Mesendoderm (in vitro differentiated cells): ENCODE measurements at regions not wholly inside any gene's neighbourhood (a gene's known extent, or its start where the extent isn't known, plus 50 kb on each side); places are given as distances from the start of the nearest gene placed in this dataset.

Experiments used
- DNase-seq: peaks from one replicate; pipeline ENCODE4 v3.0.0; 2013
- H2AK5ac ChIP-seq: 2 replicates; pipeline ENCODE4 v1.6.1; 2013; ENCODE audit warnings: low read length, inconsistent platforms
- H2BK120ac ChIP-seq: 2 replicates; pipeline ENCODE4 v1.6.1; 2013; ENCODE audit warnings: low read depth, mild to moderate bottlenecking, low read length, moderate library complexity, mixed read lengths
- H2BK15ac ChIP-seq: replicated peaks from 2 replicates; pipeline ENCODE4 v1.6.1; 2013; ENCODE audit warnings: low read depth, mild to moderate bottlenecking, moderate library complexity
- H2BK5ac ChIP-seq: 2 replicates; pipeline ENCODE4 v1.6.1; 2013; ENCODE audit warnings: low read length, inconsistent platforms
- H3K18ac ChIP-seq: 2 replicates; pipeline ENCODE4 v1.6.1; 2013; ENCODE audit warnings: mild to moderate bottlenecking, low read length, mixed read lengths
- H3K23ac ChIP-seq: one replicate; pipeline ENCODE4 v1.6.1; 2013; ENCODE audit warnings: low read length
- H3K27ac ChIP-seq: 2 replicates; pipeline ENCODE4 v1.5.1; 2013; ENCODE audit warnings: low read depth, mild to moderate bottlenecking, inconsistent platforms, low read length, moderate library complexity
- H3K27me3 ChIP-seq: 2 replicates; pipeline ENCODE4 v1.6.1; 2013; ENCODE audit warnings: low read length, control low read depth, mild to moderate bottlenecking, inconsistent platforms; ENCODE audit not compliant: insufficient read depth, poor library complexity
- H3K36me3 ChIP-seq: 2 replicates; pipeline ENCODE4 v1.6.1; 2013; ENCODE audit warnings: low read length, inconsistent platforms; ENCODE audit not compliant: control insufficient read depth, insufficient read depth
- H3K4ac ChIP-seq: one replicate; pipeline ENCODE4 v1.6.1; 2013; ENCODE audit warnings: low read depth, mild to moderate bottlenecking, low read length, moderate library complexity
- H3K4me1 ChIP-seq: 2 replicates; pipeline ENCODE4 v1.6.1; 2013; ENCODE audit warnings: low read depth, low read length, inconsistent platforms; ENCODE audit not compliant: control insufficient read depth
- H3K4me2 ChIP-seq: 2 replicates; pipeline ENCODE4 v1.6.1; 2013; ENCODE audit warnings: low read length
- H3K4me3 ChIP-seq: 2 replicates; pipeline ENCODE4 v1.5.1; 2013; ENCODE audit warnings: mild to moderate bottlenecking, low read length
- H3K56ac ChIP-seq: one replicate; pipeline ENCODE4 v1.6.1; 2013; ENCODE audit warnings: low read length
- H3K79me1 ChIP-seq: 2 replicates; pipeline ENCODE4 v1.6.1; 2013; ENCODE audit warnings: low read length, inconsistent platforms
- H3K79me2 ChIP-seq: 2 replicates; pipeline ENCODE4 v1.6.1; 2013; ENCODE audit warnings: mild to moderate bottlenecking, low read length; ENCODE audit not compliant: control insufficient read depth, insufficient read depth
- H3K9ac ChIP-seq: 2 replicates; pipeline ENCODE4 v1.6.1; 2013; ENCODE audit warnings: low read length, inconsistent platforms
- H4K5ac ChIP-seq: one replicate; pipeline ENCODE4 v1.6.1; 2013; ENCODE audit warnings: low read length
- H4K8ac ChIP-seq: one replicate; pipeline ENCODE4 v1.6.1; 2013; ENCODE audit warnings: low read depth, mild to moderate bottlenecking, control low read depth, low read length, moderate library complexity
- WGBS: extraction: QIAGEN DNeasy Blood & Tissue Kit; methylation state at CpG from one replicate; pipeline ENCODE4 v1.1.7; 2013; ENCODE audit warnings: low lambda C conversion rate, missing lambda C conversion rate; ENCODE audit not compliant: insufficient coverage; ENCODE audit errors: extremely low coverage; 5-methylcytosine and 5-hydroxymethylcytosine counted together

- WGBS = no CpG with 5 or more reads among the region's 5 CpGs
- Histone ChIP-seq H3K79me2 (no peaks in the 10 kb centered on the region), H2BK5ac (no peak overlapping the region), H3K18ac (no peak overlapping the region), H3K4me1 (peaks cover 1% of the 10 kb centered on the region), H3K36me3 (no peaks in the 10 kb centered on the region), H2AK5ac (no peak overlapping the region), H3K27ac (no peak overlapping the region), H4K8ac (no peak overlapping the region), H2BK15ac (no peak overlapping the region), H3K4ac (no peak overlapping the region), H3K4me3 (no peak overlapping the region), H3K4me2 (no peak overlapping the region), H2BK120ac (no peak overlapping the region), H3K23ac (no peak overlapping the region), H3K56ac (no peak overlapping the region), H4K5ac (no peak overlapping the region), H3K79me1 (no peaks in the 10 kb centered on the region), H3K27me3 (no peaks in the 10 kb centered on the region), H3K9ac (no peak overlapping the region)
- DNase-seq = no peak
These were observed 63.7 kb upstream of the ACAN start for GRCh38 chr15:88739541-88739940.

GRCh38 chr15:88740356-88740755 is 62.9 kb upstream of the ACAN start:
- no peak overlapping the region for H3K27ac ChIP-seq
- no peak overlapping the region for H3K4ac ChIP-seq
- no peak overlapping the region for H3K4me3 ChIP-seq
- no peak overlapping the region for H2BK15ac ChIP-seq
- no peak overlapping the region for H3K23ac ChIP-seq
- H2BK120ac ChIP-seq = no peak overlapping the region
- no peaks in the 10 kb centered on the region for H3K79me1 ChIP-seq
- H3K4me2 ChIP-seq = no peak overlapping the region
- H3K27me3 ChIP-seq = no peaks in the 10 kb centered on the region
- no peak overlapping the region for H3K56ac ChIP-seq
- H2BK5ac ChIP-seq = no peak overlapping the region
- H4K5ac ChIP-seq = no peak overlapping the region
- no peak overlapping the region for H2AK5ac ChIP-seq
- no peak overlapping the region for H3K18ac ChIP-seq
- H3K79me2 ChIP-seq = no peaks in the 10 kb centered on the region
- peaks cover 3% of the 10 kb centered on the region for H3K4me1 ChIP-seq
- H4K8ac ChIP-seq = no peak overlapping the region
- no peak overlapping the region for H3K9ac ChIP-seq
- no peak for DNase-seq
- H3K36me3 ChIP-seq = no peaks in the 10 kb centered on the region
- no CpG with 5 or more reads among the region's 3 CpGs for WGBS

GRCh38 chr15:88741046-88741445 is 62.2 kb upstream of the ACAN start:
- WGBS = no CpG with 5 or more reads among the region's 5 CpGs
- DNase-seq = no peak
- Histone ChIP-seq H2BK5ac (no peak overlapping the region), H3K36me3 (no peaks in the 10 kb centered on the region), H3K27ac (no peak overlapping the region), H3K23ac (no peak overlapping the region), H2BK120ac (no peak overlapping the region), H3K79me1 (no peaks in the 10 kb centered on the region), H3K18ac (no peak overlapping the region), H3K4me1 (peaks cover 3% of the 10 kb centered on the region), H2BK15ac (no peak overlapping the region), H3K4me2 (no peak overlapping the region), H3K79me2 (no peaks in the 10 kb centered on the region), H4K5ac (no peak overlapping the region), H2AK5ac (no peak overlapping the region), H3K56ac (no peak overlapping the region), H4K8ac (no peak overlapping the region), H3K4me3 (no peak overlapping the region), H3K4ac (no peak overlapping the region), H3K27me3 (no peaks in the 10 kb centered on the region), H3K9ac (no peak overlapping the region)

GRCh38 chr15:88741671-88742070 is 61.6 kb upstream of the ACAN start:
- Histone ChIP-seq H2BK5ac (no peak overlapping the region), H3K18ac (no peak overlapping the region), H3K56ac (no peak overlapping the region), H2BK120ac (no peak overlapping the region), H2BK15ac (no peak overlapping the region), H3K9ac (no peak overlapping the region), H4K8ac (no peak overlapping the region), H3K4me3 (no peak overlapping the region), H4K5ac (no peak overlapping the region), H3K27ac (no peak overlapping the region), H2AK5ac (no peak overlapping the region), H3K4me2 (no peak overlapping the region), H3K4ac (no peak overlapping the region), H3K27me3 (no peaks in the 10 kb centered on the region), H3K79me1 (no peaks in the 10 kb centered on the region), H3K79me2 (no peaks in the 10 kb centered on the region), H3K36me3 (no peaks in the 10 kb centered on the region), H3K4me1 (peaks cover 3% of the 10 kb centered on the region), H3K23ac (no peak overlapping the region)
- no CpG with 5 or more reads among the region's 31 CpGs for WGBS
- no peak for DNase-seq

- no peak overlapping the region for H2BK5ac ChIP-seq
- H3K4me3 ChIP-seq = no peak overlapping the region
- no peak for DNase-seq
- H2BK120ac ChIP-seq = no peak overlapping the region
- H3K9ac ChIP-seq = no peak overlapping the region
- H3K27ac ChIP-seq = no peak overlapping the region
- no peaks in the 10 kb centered on the region for H3K36me3 ChIP-seq
- H3K4me2 ChIP-seq = no peak overlapping the region
- H3K4me1 ChIP-seq = peaks cover 3% of the 10 kb centered on the region
- H3K27me3 ChIP-seq = no peaks in the 10 kb centered on the region
- H3K79me1 ChIP-seq = no peaks in the 10 kb centered on the region
- no peak overlapping the region for H3K56ac ChIP-seq
- H3K23ac ChIP-seq = no peak overlapping the region
- no peaks in the 10 kb centered on the region for H3K79me2 ChIP-seq
- H3K18ac ChIP-seq = no peak overlapping the region
- no peak overlapping the region for H4K5ac ChIP-seq
- H2AK5ac ChIP-seq = no peak overlapping the region
- H3K4ac ChIP-seq = no peak overlapping the region
- H2BK15ac ChIP-seq = no peak overlapping the region
- no peak overlapping the region for H4K8ac ChIP-seq
- WGBS = no CpG with 5 or more reads among the region's 4 CpGs
These were observed 61.1 kb upstream of the ACAN start for GRCh38 chr15:88742161-88742560.

- Histone ChIP-seq H3K56ac (no peak overlapping the region), H2BK120ac (no peak overlapping the region), H3K27ac (no peak overlapping the region), H2AK5ac (no peak overlapping the region), H3K79me2 (no peaks in the 10 kb centered on the region), H2BK5ac (no peak overlapping the region), H3K18ac (no peak overlapping the region), H3K4me2 (no peak overlapping the region), H3K4me3 (no peak overlapping the region), H3K9ac (no peak overlapping the region), H3K4me1 (peaks cover 3% of the 10 kb centered on the region), H3K79me1 (no peaks in the 10 kb centered on the region), H3K4ac (no peak overlapping the region), H2BK15ac (no peak overlapping the region), H3K27me3 (no peaks in the 10 kb centered on the region), H3K23ac (no peak overlapping the region), H4K8ac (no peak overlapping the region), H3K36me3 (no peaks in the 10 kb centered on the region), H4K5ac (no peak overlapping the region)
- WGBS = no CpG with 5 or more reads among the region's 7 CpGs
- peak; percentile 61 for DNase-seq
These were observed 58.7 kb upstream of the ACAN start for GRCh38 chr15:88744548-88745020.
